Skeletal muscle cell (primary cell): ENCODE measurements at regions not wholly inside any gene's neighbourhood (a gene's known extent, or its start where the extent isn't known, plus 50 kb on each side); places are given as distances from the start of the nearest gene placed in this dataset.

Experiments
- DNase-seq: peaks from one replicate; pipeline ENCODE4 v3.0.0-alpha.2; 2010; ENCODE audit warnings: low read depth
- H3K4me3 ChIP-seq: 2 replicates; pipeline ENCODE4 v1.5.1; 2011; ENCODE audit warnings: low read depth, mild to moderate bottlenecking, control low read depth, low read length, moderate library complexity

DNA sequence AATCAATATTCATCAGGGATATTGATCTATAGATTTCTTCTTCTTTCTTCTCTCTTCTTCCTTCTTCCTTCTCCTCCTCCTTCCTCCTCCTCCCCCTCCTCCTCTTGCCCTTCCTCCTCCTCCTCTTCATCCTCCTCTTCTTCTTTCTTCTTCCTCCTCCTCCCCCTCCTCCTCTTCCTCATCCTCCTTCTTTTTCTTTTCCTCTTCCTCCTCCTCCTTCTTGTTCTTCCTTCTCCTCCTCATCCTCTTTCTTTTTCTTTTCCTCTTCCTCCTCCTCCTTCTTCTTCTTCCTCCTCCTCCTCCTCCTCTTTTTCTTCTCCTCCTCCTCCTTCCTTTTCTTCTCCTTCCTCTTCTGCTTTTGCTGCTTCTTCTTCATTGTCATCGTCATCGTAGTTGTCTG is 52.4 kb upstream of the SERINC1 start:
- no peak for DNase-seq
- no peak overlapping the region for H3K4me3 ChIP-seq

DNA sequence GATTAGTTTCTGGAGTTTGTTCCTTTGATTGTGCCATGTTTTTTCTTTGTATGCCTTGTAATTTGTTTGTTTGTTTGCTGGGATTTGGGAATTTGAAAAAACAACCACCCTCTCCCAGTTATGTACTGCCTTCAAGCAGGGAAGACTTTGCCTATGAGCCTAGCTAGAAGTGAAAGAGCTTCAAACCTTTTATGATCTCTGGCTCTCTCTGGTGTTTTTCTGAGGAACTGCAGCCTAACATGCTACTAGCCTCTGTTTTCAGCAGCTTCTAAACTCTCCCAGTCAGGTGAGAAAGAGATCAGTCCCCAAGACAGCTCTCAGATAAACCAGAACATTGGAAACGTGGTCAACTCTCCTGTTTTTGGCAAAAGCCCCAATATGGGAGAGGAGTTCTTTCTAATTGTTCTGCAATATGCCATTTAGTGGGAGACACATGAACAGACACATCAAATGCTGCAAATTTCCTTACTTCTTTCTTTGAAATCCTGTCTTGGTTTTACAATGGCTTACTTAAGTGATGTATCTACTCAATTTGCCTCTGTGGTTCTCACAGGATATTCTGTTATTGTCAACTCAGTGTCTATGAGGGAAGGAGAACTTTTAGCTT is 58.9 kb upstream of the SERINC1 start:
- no peak overlapping the region for H3K4me3 ChIP-seq
- peak; percentile 18 for DNase-seq

- H3K4me3 ChIP-seq: no peak overlapping the region
- DNase-seq: no peak
These were observed 61.9 kb upstream of the PKIB start for GRCh38 chr6:122548281-122548680.

DNA sequence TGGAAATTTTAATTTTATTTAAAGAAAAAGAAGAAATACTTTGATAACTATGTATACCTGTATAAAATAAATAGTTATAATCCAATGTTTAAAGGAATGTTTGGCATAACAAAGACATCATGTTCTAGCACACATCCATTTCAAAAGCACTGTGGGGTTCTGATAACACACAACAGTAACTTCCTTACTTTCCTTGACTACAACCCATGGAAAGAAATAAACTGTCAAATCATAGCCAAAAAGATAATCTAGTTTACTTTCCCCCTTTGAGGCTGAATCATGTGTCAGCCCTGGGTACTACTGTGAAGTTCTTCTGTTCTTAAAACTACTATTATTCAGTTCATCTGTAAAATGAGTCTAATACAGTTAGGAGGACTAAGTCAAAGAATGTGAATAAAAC is 61.4 kb upstream of the PKIB start:
- no peak for DNase-seq
- H3K4me3 ChIP-seq: no peak overlapping the region

DNA sequence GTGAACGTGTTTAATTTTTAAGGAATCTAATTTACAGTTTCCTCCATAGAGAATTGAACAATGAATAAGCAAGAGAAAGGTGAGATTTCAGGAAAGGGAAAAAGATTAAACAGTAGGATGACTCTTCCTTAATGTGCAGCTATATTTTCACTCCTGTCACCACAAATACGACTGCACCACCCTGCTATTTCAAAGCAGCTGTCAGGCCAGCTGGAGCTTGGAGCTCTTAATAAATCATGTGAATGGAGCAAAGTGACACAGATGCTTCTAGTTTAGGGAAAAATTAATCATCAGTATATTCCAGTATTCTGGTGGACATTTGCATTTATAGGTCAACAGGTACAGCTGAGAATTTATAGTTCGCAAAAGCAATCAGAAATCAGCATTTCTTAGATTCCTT is 56.5 kb upstream of the PKIB start:
- no peak for DNase-seq
- no peak overlapping the region for H3K4me3 ChIP-seq

- no peak overlapping the region for H3K4me3 ChIP-seq
- no peak for DNase-seq
These were observed 54.6 kb upstream of the PKIB start for GRCh38 chr6:122555561-122555960.

- no peak for DNase-seq
- H3K4me3 ChIP-seq: no peak overlapping the region
These were observed 52.1 kb upstream of the PKIB start for GRCh38 chr6:122558080-122558479.
